HUDEP-2 (cell line): ENCODE measurements at regions not wholly inside any gene's neighbourhood (a gene's known extent, or its start where the extent isn't known, plus 50 kb on each side); places are given as distances from the start of the nearest gene placed in this dataset.

Experiments
- DNase-seq, 76 experiments: peaks; one replicate each; lab custom pipeline; 2025; ENCODE audit not compliant: unreplicated experiment in 76 of 76; lab: John Stamatoyannopoulos, UW

DNA sequence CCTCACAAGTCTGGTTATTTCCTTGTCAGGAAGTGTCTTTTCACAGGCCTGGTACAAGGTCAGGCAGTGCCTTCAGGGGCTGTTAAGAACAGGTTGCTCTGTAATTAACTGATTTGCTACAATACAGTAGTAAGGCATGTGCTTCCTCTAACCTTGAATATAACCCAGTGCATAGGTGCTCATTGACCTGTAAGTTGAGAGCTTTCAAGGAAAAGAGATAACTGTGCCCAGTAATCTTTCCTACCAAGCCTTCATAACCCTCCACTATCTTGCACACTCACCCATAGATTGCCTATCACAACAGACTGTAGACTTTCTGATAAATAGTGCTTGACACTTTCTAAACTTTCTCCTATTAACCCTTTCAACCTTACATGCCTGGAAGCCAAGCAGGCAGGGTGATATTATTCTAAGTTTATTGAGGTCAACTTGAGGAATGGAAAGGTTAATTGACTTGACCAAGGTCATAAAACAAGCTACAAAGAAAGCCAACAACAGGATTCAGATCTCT lies 148.1 kb downstream of the PPARGC1A start:
- DNase-seq, result no peak

DNA sequence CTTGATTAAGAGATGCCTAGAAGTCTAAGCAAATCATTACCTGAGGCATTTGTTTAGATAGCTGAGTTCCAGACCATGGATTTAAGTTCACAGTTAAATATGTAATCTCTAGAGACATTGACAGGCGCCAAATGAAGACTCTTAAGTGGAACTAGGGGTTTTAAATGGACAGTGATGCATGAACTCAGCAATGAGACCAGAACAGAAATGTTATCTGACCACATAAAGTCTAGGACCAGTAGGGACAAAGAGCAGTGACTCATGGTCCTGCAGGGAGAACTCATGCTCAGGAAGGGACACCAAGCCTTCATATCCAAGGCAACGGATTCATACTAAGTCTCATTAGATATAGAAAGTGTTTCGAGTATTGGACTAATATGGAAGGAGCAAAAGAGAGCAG lies 152.3 kb downstream of the PPARGC1A start:
- DNase-seq, result no peak

DNA sequence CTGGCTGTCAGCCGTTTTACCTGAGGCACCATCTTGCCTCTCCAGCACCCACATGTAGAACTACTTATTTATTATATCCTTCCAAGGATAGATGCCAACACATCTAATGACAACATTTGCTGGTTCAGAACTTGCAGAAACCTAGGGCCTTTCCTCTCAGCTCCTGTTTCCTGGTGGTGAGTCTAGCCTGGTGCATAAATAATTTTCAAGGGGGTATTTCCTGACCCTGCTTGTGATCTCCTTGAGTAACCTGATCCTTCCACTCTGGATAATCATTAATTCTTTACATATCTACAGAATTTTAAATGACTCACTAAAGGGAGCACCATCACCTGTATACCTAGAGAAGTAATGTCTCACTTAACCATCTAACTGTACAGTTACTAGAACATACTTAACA lies 153.4 kb downstream of the PPARGC1A start:
- DNase-seq, result no peak

DNA sequence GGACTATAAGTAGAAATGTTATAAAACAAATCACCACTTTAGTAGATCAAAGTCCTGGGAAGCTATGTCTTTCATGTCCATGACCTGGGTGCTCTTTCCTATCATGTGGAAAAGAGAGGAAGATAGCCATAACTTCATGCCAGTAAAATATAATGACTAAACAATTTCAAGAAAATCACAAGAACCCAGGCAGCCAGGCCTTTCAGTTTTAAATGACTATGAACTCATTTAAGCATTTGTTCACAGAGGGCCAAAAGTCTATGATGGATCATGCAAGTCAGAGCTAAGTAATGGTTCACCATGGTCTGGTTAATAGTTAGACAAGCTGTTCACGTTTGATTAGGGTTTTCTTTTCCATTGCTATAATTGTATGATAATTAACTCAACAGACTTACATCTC lies 155.8 kb downstream of the PPARGC1A start:
- DNase-seq, result no peak

DNA sequence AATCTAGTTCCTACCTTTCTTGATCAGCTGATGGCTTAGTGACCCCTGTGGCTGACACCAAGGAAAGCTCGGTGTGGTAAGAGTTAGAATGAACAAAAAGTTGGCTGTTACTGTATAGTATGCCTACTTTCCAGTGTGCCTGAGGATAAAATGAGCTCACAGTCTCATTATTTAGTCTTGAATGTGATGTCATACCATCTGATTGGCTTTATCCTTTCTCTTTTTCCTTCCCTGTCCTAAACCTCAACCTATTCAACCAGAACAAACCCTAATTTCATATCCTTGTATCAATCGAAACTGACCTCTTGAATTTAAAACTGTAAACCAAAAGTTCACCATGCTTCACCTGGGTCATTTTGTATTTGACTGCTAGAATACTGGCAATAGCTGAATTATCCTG lies 156.4 kb downstream of the PPARGC1A start:
- DNase-seq, result no peak

DNA sequence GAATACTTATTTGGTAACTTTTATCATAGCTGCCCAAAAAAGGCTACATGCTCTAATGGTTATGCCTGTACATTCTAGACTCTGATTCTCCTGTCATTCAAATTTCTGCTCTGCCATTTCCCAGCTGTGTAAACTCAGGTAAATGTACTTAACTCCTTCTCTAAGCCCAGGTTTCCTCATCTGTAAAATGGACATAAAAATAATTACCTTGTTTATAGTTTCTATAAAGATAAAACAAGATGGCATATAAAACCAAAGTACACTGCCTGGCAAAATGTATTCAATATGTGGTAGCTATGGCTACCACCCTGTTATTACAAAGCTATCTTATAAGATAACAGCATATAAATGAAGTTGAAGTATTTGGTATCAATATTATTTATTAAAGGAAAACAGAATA lies 158.8 kb downstream of the PPARGC1A start:
- DNase-seq, result no peak

DNA sequence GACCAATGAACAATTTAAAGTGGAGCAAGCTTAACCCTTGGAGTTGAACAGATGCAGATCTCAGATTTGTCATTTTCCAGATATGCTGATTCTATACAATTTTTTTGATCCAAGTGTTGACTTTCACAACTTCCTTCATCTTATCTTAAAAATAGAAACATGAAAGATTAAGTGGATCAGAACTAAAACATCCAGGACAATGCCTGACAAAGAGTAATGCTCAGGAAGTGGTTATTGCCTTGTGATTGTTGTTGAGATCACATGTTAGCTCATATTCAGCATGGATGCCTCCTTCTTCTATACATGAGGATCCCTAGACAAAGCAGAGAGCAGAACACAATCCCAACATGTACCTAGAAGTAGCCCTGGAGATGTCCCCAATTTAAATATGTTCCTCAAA lies 160.9 kb downstream of the PPARGC1A start:
- DNase-seq, result no peak

DNA sequence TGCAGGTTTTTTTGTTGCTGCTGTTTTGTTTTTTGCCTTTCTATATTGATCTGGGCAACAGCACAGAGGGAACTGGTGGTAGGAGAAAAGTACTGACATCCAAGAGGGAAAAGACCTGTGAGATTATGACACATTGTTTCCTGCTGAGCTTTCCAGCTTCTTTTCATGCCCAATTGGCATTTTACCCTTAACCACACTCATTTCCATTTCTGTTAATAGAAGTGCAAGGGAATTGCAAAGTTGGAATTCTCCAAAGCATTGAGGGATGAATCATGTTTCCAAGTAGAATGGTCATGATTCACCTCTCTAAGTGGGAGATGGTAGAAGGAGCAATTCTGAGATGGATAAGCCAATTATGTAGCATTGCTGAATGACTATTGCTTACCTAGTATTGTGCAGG lies 161.5 kb downstream of the PPARGC1A start:
- no peak for DNase-seq

DNA sequence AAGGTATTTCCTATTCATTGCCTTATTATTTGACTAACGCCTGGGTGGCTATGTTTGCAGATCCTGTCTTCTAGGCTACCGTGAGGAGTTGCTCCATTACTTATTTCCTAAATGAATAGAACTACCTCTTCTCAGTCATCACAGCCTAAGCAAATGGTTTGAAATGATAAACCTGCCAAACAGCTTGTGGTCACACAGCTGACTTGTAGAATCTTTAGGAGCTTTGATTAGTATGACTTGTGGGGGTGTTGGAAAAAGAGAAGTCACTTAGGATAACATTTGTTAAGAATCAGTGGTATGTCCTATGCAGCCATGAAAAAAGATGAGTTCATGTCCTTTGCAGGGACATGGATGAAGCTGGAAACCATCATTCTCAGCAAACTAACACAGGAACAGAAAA lies 169.3 kb downstream of the PPARGC1A start:
- no peak for DNase-seq

DNA sequence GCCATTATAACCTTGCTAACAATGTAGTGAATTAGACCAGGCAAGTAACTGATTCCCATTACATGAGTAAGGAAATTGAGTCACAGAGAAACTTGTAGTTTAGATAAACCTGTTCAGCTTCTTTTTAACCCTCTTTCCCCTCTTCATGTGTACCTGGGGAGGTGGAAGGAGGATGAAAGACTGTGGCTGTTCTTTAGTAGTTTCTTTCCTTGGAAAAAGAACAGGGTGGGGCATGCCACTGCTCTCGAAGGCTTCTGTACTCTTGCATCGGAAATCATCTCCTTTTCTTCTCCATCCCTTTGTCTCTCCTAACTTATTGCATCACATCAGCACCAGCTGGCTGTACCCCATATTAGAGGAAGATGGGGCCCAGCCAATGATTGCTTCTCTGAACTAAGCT lies 171.4 kb downstream of the PPARGC1A start:
- DNase-seq, result no peak

DNA sequence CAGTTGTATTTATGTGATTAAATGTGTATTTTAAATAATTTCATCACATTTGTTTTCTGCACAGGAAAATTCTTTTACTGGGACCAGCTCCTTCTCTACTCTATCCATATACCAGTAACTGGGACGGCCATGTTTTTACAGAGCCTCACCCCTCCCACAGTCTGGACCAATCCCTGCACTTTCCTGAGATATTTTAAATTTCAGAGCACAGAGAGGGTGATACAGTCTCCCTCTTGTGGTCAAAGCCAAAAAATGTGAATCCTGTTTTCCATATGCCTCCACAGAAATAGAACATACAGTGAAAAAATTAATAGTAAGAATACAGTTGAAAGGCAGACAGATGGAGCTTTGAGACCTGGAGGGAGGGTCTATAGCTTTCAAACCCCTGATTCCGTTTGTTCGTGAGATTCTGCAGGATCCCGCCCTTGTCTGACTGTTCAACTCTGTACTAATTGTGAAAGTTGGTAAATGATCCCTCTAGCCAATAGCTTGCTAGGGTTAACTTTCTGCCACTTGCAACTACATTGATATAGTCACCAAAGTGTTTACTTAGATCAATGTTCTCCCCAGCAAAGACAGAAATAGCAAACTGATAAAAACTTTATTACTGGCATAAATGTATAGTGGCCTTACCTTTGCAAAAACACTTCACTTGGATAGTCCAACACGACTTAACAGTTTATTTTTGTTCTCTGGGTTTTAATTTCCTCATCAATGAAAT lies 172.2 kb downstream of the PPARGC1A start:
- DNase-seq, result peak in 4 of 76 experiments; percentile 0 to 8 (median 0)

DNA sequence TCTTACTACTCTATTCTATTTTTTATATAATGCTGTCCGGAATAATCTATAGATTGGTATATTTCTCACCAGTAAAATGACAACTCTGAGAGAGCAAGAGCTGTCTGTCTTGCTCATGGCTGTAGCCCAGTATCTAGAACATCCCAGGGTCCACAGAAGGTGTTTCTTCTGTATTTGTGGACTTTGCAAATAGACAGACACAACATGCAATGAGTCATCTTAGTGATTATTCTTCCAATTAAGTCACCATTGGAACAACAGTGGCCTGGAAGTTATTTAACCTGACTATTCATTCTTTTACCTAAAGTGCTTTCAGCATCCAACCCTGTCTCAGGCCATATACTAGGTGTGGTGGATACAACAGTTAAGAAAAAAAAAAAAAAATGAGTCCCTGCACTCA lies 179.5 kb downstream of the PPARGC1A start:
- no peak for DNase-seq

DNA sequence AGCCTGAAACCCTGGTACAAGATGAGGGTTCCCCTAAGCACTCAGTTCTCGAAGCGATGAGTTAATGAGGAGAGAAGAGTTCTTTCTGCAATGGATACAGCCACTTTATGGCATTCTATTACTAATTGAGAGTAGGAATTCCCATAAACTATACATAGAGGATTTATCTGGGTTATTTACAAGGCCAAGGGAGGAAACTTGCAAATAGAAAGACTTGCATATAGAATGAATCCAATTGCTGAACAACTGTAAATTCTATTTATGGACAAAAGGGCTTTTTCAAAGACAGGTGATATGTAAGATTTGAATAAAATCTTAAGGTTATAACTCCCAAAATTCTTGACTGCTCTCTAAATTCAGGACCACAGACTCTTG lies 182.2 kb downstream of the PPARGC1A start:
- no peak for DNase-seq

DNA sequence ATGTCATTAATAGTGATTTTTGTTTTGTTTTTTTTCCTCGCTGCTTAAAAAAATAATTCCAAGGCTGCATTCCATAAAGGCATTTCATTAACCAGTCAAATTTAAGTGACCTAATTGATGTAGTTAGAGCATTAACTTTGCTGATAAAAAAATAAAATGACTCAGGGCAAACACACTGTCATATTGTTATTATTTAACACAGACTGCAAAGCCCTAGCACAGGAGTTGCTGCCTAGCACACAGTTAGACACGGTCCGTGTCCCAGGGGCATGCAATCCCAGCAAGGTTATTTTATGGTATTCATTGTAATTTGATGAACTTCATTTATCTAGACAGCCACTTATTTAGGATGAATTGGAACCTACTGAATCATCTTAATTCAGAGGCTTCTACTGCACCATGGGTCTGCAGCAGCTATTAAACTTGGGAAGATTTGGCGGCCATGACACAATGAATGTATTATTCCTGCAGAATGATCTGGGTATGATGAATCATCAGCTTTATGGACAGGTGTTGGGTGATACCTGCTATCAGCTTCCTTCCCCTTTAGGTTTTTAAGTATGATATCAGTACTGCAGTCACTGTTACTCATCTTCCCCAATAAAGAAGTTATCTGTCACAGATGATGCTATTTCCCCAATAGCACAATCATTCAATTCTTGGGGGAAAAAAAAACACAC lies 182.7 kb downstream of the PPARGC1A start:
- DNase-seq, result no peak

DNA sequence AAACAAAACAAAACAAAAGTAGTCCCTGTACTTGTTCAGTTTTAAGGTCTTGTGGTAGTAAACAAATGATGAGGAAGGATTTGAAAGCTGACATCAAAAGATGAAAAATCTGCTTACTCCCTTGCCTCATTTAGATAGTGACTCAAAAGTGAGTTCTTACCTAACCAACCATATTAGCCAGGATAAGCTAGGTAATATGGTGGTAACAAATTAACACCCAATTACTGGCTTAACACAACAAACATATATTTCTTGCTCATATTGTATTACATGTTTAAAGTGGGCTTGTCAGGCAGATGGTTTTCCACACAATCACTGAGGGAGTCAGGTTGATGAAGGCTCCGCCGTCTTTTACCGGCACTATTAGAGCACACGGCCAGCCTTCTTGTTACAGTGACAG lies 189.7 kb downstream of the PPARGC1A start:
- DNase-seq, result no peak

DNA sequence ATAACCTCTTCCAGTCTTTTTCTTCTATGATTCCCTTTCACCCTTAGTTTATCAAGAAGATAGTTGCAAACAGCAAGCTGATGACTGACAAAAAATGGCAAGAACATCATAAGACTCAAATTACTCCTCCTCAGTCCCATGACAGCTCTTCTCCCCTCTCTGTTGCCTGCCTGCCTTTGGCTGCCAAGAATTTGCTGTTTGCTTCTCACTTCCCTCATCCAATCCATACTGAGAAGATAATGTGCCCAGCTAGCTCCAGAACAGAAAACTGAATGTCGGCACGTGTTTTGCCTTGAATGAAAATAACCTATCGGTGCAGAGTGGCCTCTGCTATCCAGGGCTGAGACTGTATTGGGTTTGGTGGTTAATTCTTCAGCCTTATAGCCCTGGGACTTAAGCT lies 192.1 kb downstream of the PPARGC1A start:
- no peak for DNase-seq

DNA sequence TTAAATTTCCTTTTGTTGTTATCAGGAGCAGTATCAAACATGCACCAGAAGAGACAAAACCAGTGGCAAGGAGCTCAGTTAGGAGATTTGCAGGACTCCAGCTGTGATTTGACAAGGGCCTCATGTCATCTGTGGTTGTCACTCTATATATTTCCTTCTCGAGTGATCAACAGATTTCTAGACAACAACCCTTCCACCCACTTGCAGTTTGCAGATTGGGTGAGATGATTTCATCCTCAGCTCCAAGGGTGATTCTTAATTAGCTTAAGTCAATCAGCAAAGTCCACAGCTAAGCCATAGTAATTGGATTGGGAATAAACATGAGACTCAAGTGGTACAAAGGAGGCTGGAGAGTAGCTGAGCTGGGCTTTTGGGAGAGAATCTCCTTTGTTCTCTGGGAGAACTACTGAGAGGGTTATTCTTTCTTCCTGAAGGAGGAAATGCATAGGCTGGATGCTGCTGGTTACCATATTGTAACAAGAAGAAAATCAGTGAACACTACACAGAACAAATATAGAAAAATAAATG lies 192.8 kb downstream of the PPARGC1A start:
- DNase-seq, result no peak

DNA sequence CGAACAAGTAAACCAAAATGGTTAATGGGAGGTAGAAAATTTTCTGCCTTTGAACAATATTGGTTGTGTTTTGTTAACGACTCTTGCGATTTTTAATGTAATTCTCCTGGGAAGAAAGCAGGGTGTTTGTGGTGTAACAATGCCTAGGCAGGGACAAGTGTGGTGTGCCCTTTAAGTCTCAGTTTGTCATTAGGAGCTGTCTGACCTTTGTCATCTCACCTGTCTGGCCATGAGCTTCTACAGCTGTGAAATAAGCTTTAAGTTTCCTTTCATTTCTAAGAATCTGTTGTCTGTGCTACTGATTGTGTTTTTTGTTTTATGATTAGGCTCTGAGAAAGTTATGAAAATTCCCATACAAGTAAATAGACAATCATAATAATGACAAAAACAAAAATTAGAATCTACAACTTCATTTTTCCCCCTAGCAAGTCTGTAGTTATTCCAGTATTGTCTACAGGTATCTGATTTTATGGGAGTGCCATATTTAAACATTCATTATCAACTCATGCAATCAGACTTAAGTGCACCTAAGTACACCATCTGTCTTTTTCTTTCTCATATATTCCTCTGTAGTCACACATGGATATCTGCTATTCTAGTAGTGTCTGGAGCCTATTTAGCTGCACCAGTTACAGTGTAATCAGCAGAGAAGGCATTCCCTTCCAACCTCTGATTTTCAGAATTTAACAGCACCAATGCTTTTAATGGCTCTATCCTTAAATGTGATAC lies 203.5 kb downstream of the PPARGC1A start:
- no peak for DNase-seq

DNA sequence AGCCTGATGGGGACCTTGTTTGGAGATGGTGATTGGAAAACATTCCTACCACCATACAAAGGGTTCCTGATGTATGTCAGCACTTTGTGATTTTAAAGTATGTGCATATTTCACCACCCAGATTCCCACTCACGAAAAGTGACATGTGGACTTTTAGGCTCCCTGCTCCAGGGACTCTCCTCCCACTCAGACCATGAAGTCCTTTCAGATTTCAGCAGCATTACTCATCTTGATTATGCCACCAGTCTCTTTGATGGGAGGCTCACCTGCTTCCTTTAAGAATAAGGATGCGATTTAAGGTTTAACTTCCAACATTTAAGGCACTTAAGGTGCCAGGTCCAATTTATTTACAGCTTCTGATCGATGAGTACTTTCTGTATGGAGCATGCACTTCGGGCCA lies 204.4 kb downstream of the PPARGC1A start:
- no peak for DNase-seq

DNA sequence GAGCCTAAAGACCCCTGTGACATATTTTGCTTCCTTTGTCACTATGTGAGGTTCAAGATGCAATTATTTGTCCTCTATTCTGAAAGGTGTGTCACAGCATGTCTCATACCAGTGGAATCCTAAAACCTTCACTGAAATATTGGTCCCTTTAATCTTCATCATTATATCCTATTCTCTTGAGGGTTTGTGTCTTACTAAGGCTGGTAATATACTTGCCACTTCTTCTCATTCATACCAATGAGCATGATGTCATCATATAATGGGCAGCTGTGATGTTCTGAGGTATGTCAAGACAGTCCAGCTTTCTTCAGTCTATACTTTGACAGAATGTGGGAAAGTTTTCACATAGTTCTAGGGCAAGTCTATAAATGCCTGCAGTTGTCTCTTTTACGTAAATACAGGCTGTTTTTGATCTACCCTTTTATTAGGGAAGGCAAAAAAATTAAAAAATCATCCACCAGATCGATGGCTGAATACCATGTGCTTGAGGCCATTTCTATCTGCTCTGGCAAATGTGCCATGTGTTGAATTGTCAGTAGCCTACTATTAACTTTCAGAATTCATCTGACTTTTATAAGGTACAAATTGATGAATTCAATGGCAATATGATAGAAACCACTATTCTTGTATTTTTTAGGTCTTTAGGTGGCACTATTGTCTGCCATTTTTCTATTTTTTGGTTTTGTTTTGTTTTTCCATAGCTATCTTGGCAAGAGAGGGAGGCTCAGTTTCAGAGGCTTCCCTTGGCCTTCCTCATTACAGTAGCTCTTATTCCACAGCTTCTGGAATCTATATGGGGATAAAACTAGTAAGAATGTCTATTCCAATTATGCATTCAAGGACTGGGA lies 209.0 kb downstream of the PPARGC1A start:
- DNase-seq, result no peak

DNA sequence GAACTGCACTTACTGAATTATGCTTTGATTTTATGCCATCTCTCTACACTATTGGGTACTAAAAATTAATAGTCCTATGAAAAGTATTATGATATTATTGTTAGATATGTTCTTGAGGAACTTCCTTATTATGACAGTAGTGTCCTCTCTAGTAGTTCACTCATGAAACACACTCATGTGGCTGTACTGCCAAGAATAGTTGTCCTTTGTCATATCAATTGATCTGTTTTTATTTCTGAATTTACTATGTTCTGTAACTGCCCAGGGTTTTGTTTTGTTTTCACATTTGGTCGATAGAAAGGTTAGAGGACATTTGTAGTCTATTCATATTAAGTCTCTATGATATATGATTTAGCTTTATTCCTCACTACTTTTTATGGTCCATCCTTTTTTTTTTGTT lies 215.2 kb downstream of the PPARGC1A start:
- no peak for DNase-seq
